Activated CD4-positive, alpha-beta T cell treated with anti-CD3 and anti-CD28 coated beads, Interleukin-2, amount 50 U/mL, for 1 hour (primary cell): ENCODE measurements at regions not wholly inside any gene's neighbourhood (a gene's known extent, or its start where the extent isn't known, plus 50 kb on each side); places are given as distances from the start of the nearest gene placed in this dataset.
A peak's percentile ranks its signal among the peaks of the same experiment; 100 is the strongest.

Experiments used
- DNase-seq: peaks from one replicate; pipeline ENCODE4 v3.0.0-alpha.2; 2020

- DNase-seq, result no peak
Measured at GRCh38 chr5:175765858-175766257, 105.5 kb upstream of the CPLX2 start.

GRCh38 chr5:175766963-175767362 lies 104.4 kb upstream of the CPLX2 start:
- DNase-seq, result no peak

GRCh38 chr5:175772747-175773533 lies 98.4 kb upstream of the CPLX2 start:
- no peak for DNase-seq

- DNase-seq, result no peak
Measured at GRCh38 chr5:175773534-175774070, 97.8 kb upstream of the CPLX2 start.

- DNase-seq, result no peak
Measured at GRCh38 chr5:175775416-175775815, 96.0 kb upstream of the CPLX2 start.

GRCh38 chr5:175778951-175779503 lies 92.4 kb upstream of the CPLX2 start:
- no peak for DNase-seq

- no peak for DNase-seq
Measured at GRCh38 chr5:175783739-175784138, 87.6 kb upstream of the CPLX2 start.

GRCh38 chr5:175784230-175784629 lies 87.1 kb upstream of the CPLX2 start:
- no peak for DNase-seq

- DNase-seq, result no peak
Measured at GRCh38 chr5:175785681-175786080, 85.7 kb upstream of the CPLX2 start.

- no peak for DNase-seq
Measured at GRCh38 chr5:175788155-175788787, 83.1 kb upstream of the CPLX2 start.

GRCh38 chr5:175789670-175790069 lies 81.7 kb upstream of the CPLX2 start:
- DNase-seq, result no peak

GRCh38 chr5:175790796-175791195 lies 80.6 kb upstream of the CPLX2 start:
- DNase-seq, result no peak

GRCh38 chr5:175795959-175796358 lies 75.4 kb upstream of the CPLX2 start:
- no peak for DNase-seq

- DNase-seq, result peak; percentile 78
Measured at GRCh38 chr5:175796536-175797499, 74.6 kb upstream of the CPLX2 start.

- DNase-seq, result no peak
Measured at GRCh38 chr5:175797521-175798038, 73.8 kb upstream of the CPLX2 start.

GRCh38 chr5:175798626-175799025 lies 72.8 kb upstream of the CPLX2 start:
- no peak for DNase-seq

- DNase-seq, result no peak
Measured at GRCh38 chr5:175800656-175801081, 70.7 kb upstream of the CPLX2 start.

- no peak for DNase-seq
Measured at GRCh38 chr5:175802361-175802760, 69.0 kb upstream of the CPLX2 start.

GRCh38 chr5:175803254-175803653 lies 68.1 kb upstream of the CPLX2 start:
- DNase-seq, result no peak

- no peak for DNase-seq
Measured at GRCh38 chr5:175803736-175804454, 67.5 kb upstream of the CPLX2 start.

- DNase-seq, result no peak
Measured at GRCh38 chr5:175805256-175806011, 65.9 kb upstream of the CPLX2 start.
